ENCODE measurements at regions not wholly inside any gene's neighbourhood (a gene's known extent, or its start where the extent isn't known, plus 50 kb on each side); places are given as distances from the start of the nearest gene placed in this dataset.

- no peak for TF ChIP-seq CTCF (conservative IDR thresholded peaks at IDR 0.05; ENCODE audit: low read depth, low read length)
- TF ChIP-seq BHLHE40 (IDR thresholded peaks at IDR 0.05; ENCODE audit: low read depth, low read length) = no peak
- TF ChIP-seq USF2 (IDR thresholded peaks at IDR 0.05; ENCODE audit: low read depth, low read length) = no peak
- no peak for TF ChIP-seq SMC3 (IDR thresholded peaks at IDR 0.05; ENCODE audit: low read depth, low read length)
- no peak for TF ChIP-seq RCOR1 (IDR thresholded peaks at IDR 0.05; ENCODE audit: insufficient replicate concordance, low read length)
- no peak for TF ChIP-seq POLR2A (IDR thresholded peaks at IDR 0.05; ENCODE audit: low read depth, low read length)
- no peak for TF ChIP-seq CHD1 (IDR thresholded peaks at IDR 0.05; ENCODE audit: low read depth, low read length)
- TF ChIP-seq FOS (IDR thresholded peaks at IDR 0.05; ENCODE audit: low read depth, low read length) = no peak
Observed at GRCh38 chr6:19470333-19470732, 366.8 kb upstream of the ID4 start.

All from IMR-90 (cell line).